ENCODE measurements at regions not wholly inside any gene's neighbourhood (a gene's known extent, or its start where the extent isn't known, plus 50 kb on each side); places are given as distances from the start of the nearest gene placed in this dataset.

GRCh38 chr5:2015124-2015848, 132.6 kb upstream of the IRX4 start:
- DNase-seq: no peak

GRCh38 chr5:2014058-2014610, 131.4 kb upstream of the IRX4 start:
- no peak for DNase-seq

- no peak for DNase-seq
These were observed 130.8 kb upstream of the IRX4 start for GRCh38 chr5:2013301-2014057.

GRCh38 chr5:2012885-2013284, 130.2 kb upstream of the IRX4 start:
- DNase-seq: no peak

GRCh38 chr5:2011481-2012411, 129.0 kb upstream of the IRX4 start:
- DNase-seq: no peak

- no peak for DNase-seq
These were observed 128.2 kb upstream of the IRX4 start for GRCh38 chr5:2010940-2011339.

- DNase-seq: no peak
These were observed 127.5 kb upstream of the IRX4 start for GRCh38 chr5:2009986-2010914.

GRCh38 chr5:2008851-2009629, 126.3 kb upstream of the IRX4 start:
- no peak for DNase-seq

- no peak for DNase-seq
These were observed 125.3 kb upstream of the IRX4 start for GRCh38 chr5:2007878-2008501.

GRCh38 chr5:2007496-2007877, 124.8 kb upstream of the IRX4 start:
- DNase-seq: no peak

- DNase-seq: no peak
These were observed 124.2 kb upstream of the IRX4 start for GRCh38 chr5:2006971-2007291.

- DNase-seq: no peak
These were observed 123.7 kb upstream of the IRX4 start for GRCh38 chr5:2006193-2006970.

- DNase-seq: no peak
These were observed 122.6 kb upstream of the IRX4 start for GRCh38 chr5:2005101-2006041.

- DNase-seq: no peak
These were observed 121.1 kb upstream of the IRX4 start for GRCh38 chr5:2003690-2004365.

- DNase-seq: no peak
These were observed 120.5 kb upstream of the IRX4 start for GRCh38 chr5:2003206-2003605.

- no peak for DNase-seq
These were observed 118.6 kb upstream of the IRX4 start for GRCh38 chr5:2001300-2001699.

GRCh38 chr5:2000591-2000990, 117.9 kb upstream of the IRX4 start:
- DNase-seq: no peak

GRCh38 chr5:1999794-2000193, 117.1 kb upstream of the IRX4 start:
- DNase-seq: no peak

Measured in activated T-cell treated with anti-CD3 and anti-CD28 coated beads for 4 hours (primary cell).